ENCODE measurements at regions not wholly inside any gene's neighbourhood (a gene's known extent, or its start where the extent isn't known, plus 50 kb on each side); places are given as distances from the start of the nearest gene placed in this dataset.

GRCh38 chr17:72474243-72474642, 353.4 kb downstream of the SOX9 start:
- Mint-ChIP-seq H3K9me3 (peaks cover 3% of the 10 kb centered on the region), H3K36me3 (ENCODE audit: low read depth) (no peaks in the 10 kb centered on the region), H3K4me3 (no peak overlapping the region), H3K27ac (no peak overlapping the region), H3K4me1 (ENCODE audit: low read depth) (no peaks in the 10 kb centered on the region), H3K27me3 (peaks cover 34% of the 10 kb centered on the region)
- Histone ChIP-seq H3K27me3 (ENCODE audit: control insufficient read depth in 1 of 2, insufficient read depth in 2 of 2, low read length in 2 of 2) (peaks cover 3 to 10% of the 10 kb centered on the region in 2 experiments), H3K4me3 (ENCODE audit: low read length) (no peak overlapping the region), H3K4me1 (ENCODE audit: insufficient read depth, low read length) (no peaks in the 10 kb centered on the region), H3K9me3 (ENCODE audit: control insufficient read depth in 1 of 2, insufficient read depth in 1 of 2, low read length in 2 of 2) (peaks cover 8 to 16% of the 10 kb centered on the region in 2 experiments), H3K36me3 (ENCODE audit: insufficient read depth, low read length) (no peaks in the 10 kb centered on the region), H3K27ac (ENCODE audit: low read depth in 1 of 2, low read length in 2 of 2) (no peak overlapping the region)
- DNase-seq (no peak), ATAC-seq (ENCODE audit: poor library complexity) (no peak)
- ChIA-PET CTCF (no interaction called here), POLR2A (no interaction called here)
- intact Hi-C loops (cut with DNase I, micrococcal nuclease) = no loop called here
- no peak for TF ChIP-seq CTCF (IDR thresholded peaks at IDR 0.05)

GRCh38 chr17:72474719-72475477, 354.1 kb downstream of the SOX9 start:
- TF ChIP-seq CTCF (IDR thresholded peaks at IDR 0.05) = no peak
- ATAC-seq (ENCODE audit: poor library complexity) = no peak
- H3K9me3 ChIP-seq (ENCODE audit: control insufficient read depth in 1 of 2, insufficient read depth in 1 of 2, low read length in 2 of 2) = peaks cover 8 to 16% of the 10 kb centered on the region in 2 experiments
- intact Hi-C loops (cut with DNase I, micrococcal nuclease) = no loop called here
- H3K4me1 ChIP-seq (ENCODE audit: insufficient read depth, low read length) = no peaks in the 10 kb centered on the region
- ChIA-PET POLR2A (no interaction called here), CTCF (no interaction called here)
- Mint-ChIP-seq H3K27ac (no peak overlapping the region), H3K36me3 (ENCODE audit: low read depth) (no peaks in the 10 kb centered on the region), H3K4me3 (no peak overlapping the region), H3K9me3 (peaks cover 3% of the 10 kb centered on the region), H3K27me3 (peaks cover 39% of the 10 kb centered on the region), H3K4me1 (ENCODE audit: low read depth) (no peaks in the 10 kb centered on the region)
- no peak overlapping the region for H3K27ac ChIP-seq (ENCODE audit: low read depth in 1 of 2, low read length in 2 of 2)
- no peaks in the 10 kb centered on the region for H3K36me3 ChIP-seq (ENCODE audit: insufficient read depth, low read length)
- peaks cover 3 to 13% of the 10 kb centered on the region in 2 experiments for H3K27me3 ChIP-seq (ENCODE audit: control insufficient read depth in 1 of 2, insufficient read depth in 2 of 2, low read length in 2 of 2)
- no peak for DNase-seq
- no peak overlapping the region for H3K4me3 ChIP-seq (ENCODE audit: low read length)

- no peak overlapping the region for H3K4me3 Mint-ChIP-seq
- no peak overlapping the region for H3K27ac ChIP-seq (ENCODE audit: low read depth in 1 of 2, low read length in 2 of 2)
- no peaks in the 10 kb centered on the region for H3K4me1 ChIP-seq (ENCODE audit: insufficient read depth, low read length)
- H3K27me3 Mint-ChIP-seq = peaks cover 37% of the 10 kb centered on the region
- ChIA-PET POLR2A (no interaction called here), CTCF (no interaction called here)
- no peaks in the 10 kb centered on the region for H3K4me1 Mint-ChIP-seq (ENCODE audit: low read depth)
- intact Hi-C loops (cut with DNase I, micrococcal nuclease) = no loop called here
- DNase-seq = no peak
- TF ChIP-seq CTCF (IDR thresholded peaks at IDR 0.05) = no peak
- H3K27ac Mint-ChIP-seq = no peak overlapping the region
- peaks cover 3% of the 10 kb centered on the region for H3K9me3 Mint-ChIP-seq
- no peak overlapping the region for H3K4me3 ChIP-seq (ENCODE audit: low read length)
- H3K9me3 ChIP-seq (ENCODE audit: control insufficient read depth in 1 of 2, insufficient read depth in 1 of 2, low read length in 2 of 2) = peaks cover 8 to 16% of the 10 kb centered on the region in 2 experiments
- H3K36me3 ChIP-seq (ENCODE audit: insufficient read depth, low read length) = no peaks in the 10 kb centered on the region
- peaks cover 3 to 11% of the 10 kb centered on the region in 2 experiments for H3K27me3 ChIP-seq (ENCODE audit: control insufficient read depth in 1 of 2, insufficient read depth in 2 of 2, low read length in 2 of 2)
- no peaks in the 10 kb centered on the region for H3K36me3 Mint-ChIP-seq (ENCODE audit: low read depth)
- no peak for ATAC-seq (ENCODE audit: poor library complexity)
Observed at GRCh38 chr17:72476134-72476533, 355.3 kb downstream of the SOX9 start.

Measured in CD4-positive, alpha-beta T cell (primary cell).